HG02798 (cell line): ENCODE measurements at regions not wholly inside any gene's neighbourhood (a gene's known extent, or its start where the extent isn't known, plus 50 kb on each side); places are given as distances from the start of the nearest gene placed in this dataset.
"Not testable (repeated sequence)": the region's sequence is repeated elsewhere in the genome, so short reads cannot be mapped to it uniquely, and the experiment has no call there.

ENCODE experiments used
- ATAC-seq: cut with Tn5 transposase; IDR thresholded peaks from one replicate; pipeline ENCODE4 v1.9.1; 2021; ENCODE audit warnings: mild to moderate bottlenecking; ENCODE audit not compliant: unreplicated experiment, poor library complexity

DNA sequence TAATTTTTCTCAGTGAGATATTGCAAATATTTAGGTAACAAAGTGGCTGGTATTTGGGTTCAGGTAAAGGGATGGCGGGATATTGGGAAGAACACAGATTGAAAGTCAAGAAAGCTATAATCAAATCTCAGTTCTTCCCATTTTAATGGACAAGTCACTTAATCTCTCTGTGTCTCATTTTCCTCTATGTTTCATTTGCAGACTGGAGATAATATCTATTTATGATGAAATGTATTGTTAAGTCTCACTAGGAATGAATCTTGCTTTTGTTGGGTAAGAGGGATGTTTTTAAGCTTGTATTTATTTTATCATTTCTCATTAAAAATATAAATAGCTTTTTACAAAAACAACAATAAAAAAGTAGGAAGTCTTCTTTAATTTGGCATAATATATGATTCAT is 175.4 kb downstream of the ISL1 start:
- ATAC-seq = no peak

DNA sequence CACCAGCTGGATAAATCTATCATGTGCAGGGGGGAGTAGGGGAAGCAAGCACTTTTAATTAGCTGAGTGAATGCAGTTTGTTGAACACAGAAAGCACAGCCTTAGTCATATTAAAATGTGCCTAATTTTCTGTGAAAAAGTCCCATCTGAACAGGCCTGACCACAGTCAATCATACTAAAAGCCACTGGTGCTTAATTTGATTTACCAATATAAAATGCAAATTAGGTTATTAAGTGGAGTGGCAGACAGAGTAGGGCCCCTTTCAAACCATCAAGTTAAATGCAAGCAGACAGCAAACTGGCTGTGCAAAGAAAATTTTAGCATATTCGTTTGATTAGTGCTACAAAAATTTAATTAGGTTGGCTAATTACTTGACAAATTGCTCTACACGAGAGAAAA is 176.1 kb downstream of the ISL1 start:
- no peak for ATAC-seq

DNA sequence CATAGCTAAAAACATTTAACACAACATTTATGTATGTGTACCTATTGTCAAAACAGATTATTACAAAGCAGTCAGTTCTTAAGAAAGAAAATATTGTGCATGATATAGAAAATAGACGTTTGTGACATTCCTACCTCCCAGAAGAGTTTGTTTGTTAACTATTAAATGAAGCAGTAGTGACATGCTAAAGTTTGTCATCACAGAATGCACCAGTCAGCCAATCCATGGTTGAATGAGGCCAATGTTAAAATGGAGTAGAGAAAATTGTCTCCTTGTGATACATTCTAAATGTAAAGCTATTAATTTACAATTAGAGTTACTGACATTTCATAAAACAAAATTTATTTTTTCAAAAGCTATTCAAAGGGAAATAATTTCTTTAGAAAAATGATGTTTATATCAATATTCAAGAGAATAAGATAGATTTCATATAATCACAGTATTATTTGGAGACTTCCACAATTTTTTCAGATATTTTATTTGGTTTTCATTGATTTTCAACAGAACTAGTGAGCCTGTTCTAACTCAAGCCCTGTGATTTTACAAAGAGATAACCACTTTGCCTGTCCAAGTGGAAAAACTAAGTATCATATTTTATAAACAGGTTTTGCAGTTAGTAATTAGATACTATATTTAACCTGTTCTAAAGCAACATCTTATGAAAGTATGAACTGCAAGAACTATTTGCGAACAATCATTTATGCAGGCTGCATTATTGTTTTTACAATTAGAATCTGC is 176.8 kb downstream of the ISL1 start:
- ATAC-seq = no peak

DNA sequence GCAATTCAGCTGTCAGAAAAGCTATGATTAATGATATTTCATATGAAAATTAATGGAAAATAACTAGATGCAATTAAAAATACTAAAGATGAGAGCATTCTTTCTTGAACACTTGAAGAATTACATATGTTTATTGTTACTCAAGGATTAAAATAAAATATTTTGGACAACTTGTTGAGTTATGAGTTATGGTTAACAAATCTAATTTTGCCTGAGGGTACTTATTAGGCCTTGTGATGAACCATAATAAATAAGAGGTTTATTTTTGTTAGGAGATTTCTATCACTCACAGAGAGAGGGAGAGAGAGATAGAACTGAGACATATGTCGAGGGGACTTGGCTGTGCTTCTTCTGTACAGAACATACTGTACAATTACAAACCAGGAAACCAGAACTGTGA is 183.7 kb downstream of the ISL1 start:
- no peak for ATAC-seq

DNA sequence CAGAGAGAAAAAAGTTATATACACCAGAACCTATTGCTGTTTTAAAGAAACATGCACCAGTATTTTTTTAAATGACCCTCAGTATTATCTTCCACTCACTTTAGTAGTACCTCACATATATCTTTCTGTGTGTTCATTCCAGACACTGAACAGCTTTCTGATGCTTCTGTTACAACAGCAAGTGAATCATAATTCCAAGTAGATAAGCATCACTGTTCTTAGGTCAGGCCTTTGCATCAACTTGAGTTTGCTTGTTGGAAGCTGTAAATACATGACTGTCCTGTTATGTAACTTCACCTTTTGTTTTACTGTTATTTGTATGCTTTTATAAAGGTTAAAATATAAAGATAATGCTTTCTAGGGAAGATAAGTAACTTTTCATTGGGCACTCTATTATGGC is 184.4 kb downstream of the ISL1 start:
- ATAC-seq = no peak

DNA sequence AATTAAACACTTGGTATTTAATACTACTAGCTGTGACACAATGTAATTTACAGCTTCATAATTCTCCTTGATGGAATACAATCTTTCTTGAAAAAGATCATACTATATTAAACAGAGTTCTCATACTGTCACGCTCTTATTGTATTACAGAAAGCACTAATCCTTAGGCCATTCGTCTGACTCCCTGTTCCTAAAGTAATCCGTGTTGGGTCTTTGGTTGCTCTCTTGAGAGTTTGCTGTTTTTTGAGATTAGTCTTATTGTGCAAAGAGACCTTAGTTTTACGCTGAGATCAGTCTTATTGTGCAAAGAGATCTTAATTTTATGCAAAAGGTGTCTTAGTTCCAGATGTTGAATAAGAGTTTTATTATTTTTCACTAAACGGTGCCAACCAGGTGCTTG is 190.6 kb downstream of the ISL1 start:
- no peak for ATAC-seq

DNA sequence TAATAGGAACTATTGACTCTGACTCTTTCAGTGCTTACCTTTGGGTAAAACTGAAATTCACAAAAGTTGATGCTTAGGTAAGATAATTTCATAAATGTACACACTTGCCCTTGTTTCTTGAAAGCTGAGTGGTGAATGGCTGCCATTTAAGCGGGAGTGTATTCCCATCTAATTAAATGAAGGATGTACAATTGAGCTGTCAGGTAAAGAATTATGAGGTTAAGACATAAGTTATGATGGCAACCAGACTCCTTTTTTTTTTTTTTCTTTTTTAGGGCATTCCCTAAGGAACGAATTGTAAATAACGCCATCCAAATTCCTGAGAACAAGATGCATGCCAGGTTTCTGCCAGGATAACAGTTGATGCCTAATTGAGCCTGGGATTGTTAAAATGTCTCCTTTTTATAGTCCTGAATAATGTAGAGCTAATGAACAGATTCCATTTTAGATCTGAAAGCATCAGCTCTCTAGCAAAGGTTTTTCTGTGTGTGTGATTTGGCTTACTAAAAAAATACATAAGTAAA is 199.7 kb downstream of the ISL1 start:
- no peak for ATAC-seq

DNA sequence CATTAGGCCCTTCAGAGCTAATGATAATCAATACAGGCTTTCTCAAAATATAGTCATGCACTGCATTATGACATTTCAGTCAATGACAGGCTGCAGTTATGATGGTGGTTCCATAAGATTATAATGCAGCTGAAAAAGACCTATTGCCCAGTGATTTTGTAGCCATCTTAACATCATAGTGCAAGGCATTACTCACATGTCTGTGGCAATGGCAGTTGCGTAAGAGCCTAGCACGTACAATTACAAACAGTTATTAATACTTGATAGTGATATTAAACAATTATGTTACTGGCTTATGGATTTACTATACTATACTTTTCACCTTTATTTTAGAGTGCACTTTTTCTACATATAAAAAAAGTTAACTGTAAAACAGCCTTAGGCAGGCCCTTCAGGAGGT is 214.8 kb downstream of the ISL1 start:
- no peak for ATAC-seq

DNA sequence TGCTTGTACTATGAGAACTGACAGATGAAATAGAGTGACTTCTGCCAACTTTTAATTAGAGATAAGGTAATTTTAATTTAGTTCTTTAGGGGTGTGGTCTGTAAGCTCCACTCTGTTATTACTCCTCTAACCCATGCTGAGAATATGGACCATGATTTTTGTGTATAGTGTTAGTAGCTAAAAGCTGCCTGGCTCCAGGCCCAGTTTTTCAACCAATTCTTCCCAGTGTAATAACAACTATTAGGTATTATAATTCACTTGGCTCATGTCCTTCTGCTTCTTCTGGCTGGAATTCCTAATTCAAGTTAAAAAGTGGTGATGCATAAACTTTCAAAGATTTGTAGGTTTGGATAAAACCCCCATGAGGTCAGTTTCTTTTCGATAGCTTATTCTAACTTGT is 216.3 kb downstream of the ISL1 start:
- no peak for ATAC-seq

DNA sequence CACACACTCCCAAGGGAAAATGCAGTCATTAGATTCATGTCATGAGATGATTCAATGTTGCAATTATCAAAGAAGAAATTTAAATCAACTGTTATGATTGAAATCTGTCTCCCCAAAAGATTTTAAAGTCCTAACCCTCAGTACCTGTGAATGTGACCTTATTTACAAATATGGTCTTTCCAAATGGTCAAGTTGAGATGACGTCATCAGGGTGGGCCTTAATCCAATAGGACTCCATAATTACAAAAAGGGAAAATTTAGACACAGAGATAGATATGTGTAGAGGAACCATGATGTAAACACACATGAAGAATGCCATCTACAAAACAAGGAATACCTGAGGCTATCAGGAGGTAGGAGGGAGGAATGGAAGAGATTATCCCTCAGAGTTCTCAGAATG is 221.1 kb downstream of the ISL1 start:
- no peak for ATAC-seq

DNA sequence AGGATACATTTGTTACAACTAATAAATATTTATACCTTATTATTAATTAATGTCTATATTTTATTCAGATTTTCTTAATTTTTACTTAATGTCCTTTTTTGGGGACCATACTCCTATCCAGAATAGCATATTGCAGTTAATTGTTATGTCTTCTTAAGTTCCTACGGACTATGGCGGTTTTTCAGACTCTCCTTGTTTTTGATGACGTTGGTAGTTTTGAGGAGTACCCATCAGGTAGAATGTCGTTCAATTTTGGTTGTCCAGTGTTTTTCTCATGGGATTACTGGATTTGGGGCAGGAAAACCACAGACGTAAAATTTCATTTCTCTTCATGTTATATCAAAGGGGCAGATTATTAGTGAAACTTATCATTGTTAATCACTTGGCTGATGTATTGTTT is 223.7 kb downstream of the ISL1 start:
- no peak for ATAC-seq

DNA sequence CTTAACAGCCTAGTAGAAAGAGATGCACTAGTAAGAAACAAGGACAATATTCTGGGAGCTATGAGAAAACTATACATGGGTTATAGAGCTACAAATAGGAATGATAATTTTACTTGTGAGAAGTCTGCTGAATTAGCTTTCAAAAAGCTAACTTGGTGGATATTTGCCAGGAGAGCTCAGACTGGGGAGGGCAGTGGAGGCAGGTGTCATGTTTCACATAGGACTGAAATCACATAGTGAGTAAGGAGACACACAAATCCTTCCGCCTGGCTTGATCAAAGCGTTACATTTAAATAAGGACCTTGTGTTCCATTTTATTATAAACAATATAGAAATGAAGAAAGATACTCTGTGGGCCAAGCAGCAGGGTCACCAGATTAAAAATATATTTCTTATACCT is 235.0 kb downstream of the ISL1 start:
- ATAC-seq = no peak

DNA sequence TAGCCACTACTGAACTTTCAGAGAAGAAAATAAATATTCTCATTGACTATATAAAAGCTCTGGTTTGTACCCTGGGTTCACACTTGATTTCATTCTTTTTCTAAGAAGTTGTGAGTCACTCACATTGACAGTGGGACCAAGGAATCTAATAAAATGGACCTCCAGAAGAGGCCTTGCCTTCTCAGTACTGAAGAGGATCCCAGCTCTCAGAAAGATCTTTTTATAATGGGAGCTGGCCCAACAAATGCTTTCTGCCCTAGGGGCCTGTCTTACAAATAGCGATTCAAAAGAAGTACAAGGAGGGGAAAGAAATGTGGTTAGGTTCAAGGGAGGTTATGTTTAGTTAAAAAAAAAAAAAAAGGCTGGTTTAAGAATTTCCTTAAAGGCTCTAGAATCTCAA is 237.9 kb downstream of the ISL1 start:
- ATAC-seq = no peak

DNA sequence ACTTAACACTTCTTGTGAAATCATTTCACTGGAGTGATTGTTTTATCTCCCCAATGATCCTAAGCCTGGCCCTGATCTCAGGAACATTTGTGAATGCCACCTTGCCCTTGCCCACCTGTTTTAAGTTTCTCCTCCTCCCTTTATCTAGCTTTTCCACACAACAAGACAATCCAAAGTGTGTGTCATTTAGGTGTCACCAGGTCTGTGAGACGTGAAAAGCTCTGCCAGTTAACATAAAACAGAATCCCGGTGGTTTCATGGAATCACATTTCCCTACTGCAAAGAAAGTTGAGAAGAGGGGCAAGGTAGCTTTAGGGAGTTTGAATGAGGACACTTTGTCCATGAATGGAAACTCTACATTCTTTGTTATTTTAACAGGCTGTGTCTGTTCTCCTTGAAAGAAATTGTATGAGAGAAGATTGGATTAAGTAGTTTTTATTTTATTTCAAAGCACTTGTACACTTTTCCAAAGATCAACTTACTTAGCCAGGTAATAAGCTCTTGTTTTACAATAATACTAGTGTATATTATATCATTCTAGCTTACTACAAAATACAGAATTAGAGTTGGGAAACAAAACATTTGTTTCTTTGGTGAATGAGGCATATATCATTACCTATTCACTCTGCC is 239.0 kb downstream of the ISL1 start:
- ATAC-seq = no peak

DNA sequence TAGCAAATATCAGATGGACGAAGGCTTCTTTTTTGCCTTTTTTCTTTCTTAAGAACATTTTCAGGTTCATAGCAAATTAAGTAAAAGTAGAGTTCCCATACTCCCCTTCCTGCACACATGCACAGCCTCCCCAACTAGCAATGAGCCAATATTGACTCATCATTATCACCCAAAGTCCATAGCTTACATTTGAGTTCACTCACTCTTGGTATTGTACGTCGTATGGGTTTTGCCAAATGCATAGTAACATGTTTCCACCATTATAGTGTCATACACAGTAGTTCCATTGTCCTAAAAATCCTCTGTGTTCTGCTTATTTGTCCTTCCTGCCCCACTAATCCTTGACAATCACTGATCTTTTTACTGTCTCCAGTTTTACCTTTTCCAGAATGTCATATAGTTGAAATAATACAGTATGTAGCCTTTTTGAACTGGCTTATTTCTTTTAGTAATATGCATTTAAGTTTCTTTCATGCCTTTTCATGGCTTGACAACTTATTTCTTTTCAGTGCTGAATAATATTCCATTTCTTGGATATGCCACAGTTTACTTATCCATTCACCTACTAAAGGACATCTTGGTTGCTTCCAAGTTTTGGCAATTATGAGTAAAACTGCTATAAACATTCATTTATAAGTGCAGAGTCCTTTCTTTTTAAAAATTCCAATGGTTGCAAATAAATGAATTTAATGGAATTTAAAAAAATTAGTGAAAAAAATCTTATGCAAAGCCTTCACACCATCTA is 242.1 kb downstream of the ISL1 start:
- ATAC-seq = no peak

DNA sequence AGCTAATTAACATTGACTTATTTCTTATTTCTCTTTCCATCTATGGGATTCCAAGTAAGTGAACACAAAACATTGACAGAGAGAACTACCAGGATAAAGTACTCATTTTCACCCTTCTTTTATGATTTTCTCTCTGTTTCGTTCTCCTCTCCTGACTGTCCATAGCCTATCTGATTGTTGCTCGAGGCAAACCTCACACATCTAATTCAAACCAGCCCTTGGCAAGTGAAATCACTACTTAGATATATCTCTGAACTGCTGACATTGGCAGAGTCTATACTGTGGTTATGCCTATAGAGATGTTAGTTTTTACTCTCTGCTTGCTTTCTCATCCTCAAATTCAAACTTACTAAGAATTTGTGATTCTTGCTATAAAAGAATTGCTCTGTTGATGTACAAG is 248.8 kb downstream of the ISL1 start:
- no peak for ATAC-seq

DNA sequence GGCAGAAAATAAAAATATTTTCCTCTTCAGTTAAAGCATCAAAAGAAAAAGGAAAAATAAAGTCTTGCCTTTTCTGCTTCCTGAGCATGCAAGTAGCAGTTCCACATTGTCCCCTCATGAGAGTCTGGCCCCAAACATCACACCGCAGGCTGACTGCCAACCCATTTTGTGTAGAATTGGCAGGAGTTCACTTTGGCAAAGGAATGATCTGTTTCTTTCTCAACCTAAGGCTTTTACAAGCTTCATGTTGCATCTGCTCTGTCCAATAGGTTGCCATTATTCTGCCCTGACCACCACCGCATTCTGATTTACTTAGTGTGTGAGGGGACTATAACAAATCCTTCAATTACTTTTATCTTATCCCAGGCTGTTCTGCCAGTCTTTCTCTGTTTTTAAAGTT is 249.5 kb downstream of the ISL1 start:
- ATAC-seq = no peak

DNA sequence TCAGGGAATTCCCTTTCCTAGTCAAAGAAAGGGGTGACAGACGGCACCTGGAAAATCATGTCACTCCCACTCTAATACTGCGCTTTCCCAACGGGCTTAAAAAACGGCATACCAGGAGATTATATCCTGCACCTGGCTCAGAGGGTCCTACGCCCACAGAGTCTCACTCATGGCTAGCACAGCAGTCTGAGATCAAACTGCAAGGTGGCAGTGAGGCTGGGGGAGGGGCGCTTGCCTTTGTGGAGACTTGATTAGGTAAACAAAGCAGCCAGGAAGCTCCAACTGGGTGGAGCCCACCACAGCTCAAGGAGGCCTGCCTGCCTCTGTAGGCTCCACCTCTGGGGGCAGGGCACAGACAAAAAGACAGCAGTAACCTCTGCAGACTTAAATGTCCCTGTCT is 253.7 kb downstream of the ISL1 start:
- not testable (repeated sequence) for ATAC-seq

DNA sequence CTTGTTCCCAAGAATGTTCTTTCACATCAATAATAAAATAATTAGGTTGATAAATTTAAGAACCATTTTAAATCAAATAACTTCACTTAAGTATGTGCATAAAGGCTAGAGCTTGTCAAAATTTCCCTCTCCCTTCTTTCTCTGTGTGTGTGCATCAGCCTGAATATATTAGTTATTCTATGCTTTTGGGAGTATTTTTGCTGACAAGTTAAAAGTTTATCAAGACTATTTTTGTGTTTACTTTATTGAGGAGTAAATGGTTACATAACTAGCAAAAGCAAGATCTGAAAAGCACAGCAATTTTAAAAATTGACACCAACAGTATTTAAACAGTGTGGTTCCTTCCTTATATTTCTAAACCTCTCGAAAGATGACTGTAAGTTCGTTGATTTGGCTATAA is 261.7 kb downstream of the ISL1 start:
- no peak for ATAC-seq

DNA sequence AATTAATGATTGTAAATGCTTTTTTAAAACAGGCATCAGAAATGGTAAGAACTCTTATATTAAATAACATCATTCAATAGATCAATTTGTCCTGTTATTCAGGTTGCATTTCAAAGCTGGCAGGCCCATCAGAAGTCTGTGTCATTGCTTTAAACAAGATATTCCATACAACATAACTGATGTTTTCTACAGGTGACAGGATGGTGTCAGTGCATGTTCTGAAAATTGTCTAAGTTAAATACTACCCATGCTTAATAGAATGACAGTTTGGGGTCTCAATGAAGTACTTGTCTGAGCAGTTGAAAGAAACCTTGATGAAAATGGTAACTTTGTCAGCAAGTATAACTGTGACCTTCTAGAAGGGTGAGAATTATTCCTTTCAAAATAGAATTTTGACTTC is 263.2 kb downstream of the ISL1 start:
- ATAC-seq = no peak

DNA sequence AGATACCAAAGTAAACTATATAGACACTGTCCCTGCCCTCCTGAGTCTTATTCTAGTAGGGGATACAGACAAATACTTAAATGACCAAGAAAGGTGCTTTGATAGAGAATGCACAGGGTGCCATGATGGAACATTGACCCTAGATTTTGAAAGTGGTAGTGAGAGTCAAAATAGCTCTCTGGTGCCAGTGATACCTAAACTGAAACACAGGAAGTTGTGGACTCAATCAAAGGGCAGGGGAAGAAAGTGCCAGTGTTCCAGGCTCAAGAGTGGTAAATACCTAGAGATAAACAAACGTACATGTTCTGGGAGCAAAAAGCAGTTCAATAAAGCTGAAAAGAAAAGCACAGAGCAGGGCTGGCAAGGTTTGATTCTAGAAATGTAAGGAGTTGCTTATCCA is 267.6 kb downstream of the ISL1 start:
- no peak for ATAC-seq
